Muscle of back (tissue), 3 donors: ENCODE measurements at regions not wholly inside any gene's neighbourhood (a gene's known extent, or its start where the extent isn't known, plus 50 kb on each side); places are given as distances from the start of the nearest gene placed in this dataset.
"Not testable (repeated sequence)": the region's sequence is repeated elsewhere in the genome, so short reads cannot be mapped to it uniquely, and the experiment has no call there.

Source experiments
- DNase-seq, 3 donors: peaks; one replicate each; pipeline versions ENCODE4 v3.0.0 to v3.0.0-alpha.2; 2013

DNA sequence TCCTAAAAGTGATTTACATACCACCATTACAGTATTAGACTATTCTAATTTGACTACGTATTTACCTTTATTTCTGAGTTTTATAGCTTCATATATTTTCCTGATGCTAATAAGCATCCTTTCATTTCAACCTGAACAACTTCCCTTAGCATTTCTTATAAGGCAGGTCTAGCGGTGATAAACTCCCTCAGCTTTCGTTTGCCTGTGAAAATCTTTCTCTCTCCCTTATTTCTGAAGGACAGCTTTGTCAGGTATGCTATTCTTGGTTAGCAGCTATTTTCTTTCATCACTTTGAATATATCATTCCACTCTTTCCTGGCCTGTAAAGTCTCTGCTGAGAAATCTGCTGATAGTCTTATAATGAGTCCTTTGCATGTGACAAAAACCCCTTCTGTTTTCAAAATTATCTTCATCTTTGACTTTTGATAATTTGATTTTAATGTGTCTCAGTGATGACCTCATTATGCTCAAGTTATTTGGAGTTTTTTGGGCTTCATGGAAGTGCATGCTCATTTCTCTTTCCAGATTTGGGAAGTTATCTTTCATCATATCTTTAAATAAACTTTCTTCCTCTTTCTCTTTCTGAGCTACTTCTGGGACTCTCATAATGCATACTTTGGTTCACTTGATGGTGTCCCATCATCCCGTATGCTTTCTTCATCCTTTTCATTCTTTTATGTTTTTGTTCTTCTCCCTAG is 285.4 kb upstream of the PMFBP1 start:
- DNase-seq: no peak

GRCh38 chr16:72455743-72456659 is 284.0 kb upstream of the PMFBP1 start:
- no peak for DNase-seq

DNA sequence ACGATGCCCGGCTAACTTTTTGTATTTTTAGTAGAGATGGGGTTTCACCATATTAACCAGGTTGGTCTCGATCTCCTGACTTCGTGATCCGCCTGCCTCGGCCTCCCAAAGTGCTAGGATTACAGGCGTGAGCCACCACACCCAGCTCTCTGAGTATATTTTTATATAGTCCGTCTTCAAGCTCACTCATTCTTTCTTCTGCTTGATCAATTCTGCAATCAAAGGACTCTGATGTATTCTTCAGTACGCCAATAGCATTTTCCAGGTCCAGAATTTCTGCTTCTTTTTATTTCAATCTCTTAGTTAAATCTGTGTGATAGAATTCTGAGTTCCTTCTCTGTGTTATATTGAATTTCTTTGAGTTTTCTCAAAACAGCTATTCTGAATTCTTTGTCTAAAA is 281.9 kb upstream of the PMFBP1 start:
- not testable (repeated sequence) for DNase-seq

DNA sequence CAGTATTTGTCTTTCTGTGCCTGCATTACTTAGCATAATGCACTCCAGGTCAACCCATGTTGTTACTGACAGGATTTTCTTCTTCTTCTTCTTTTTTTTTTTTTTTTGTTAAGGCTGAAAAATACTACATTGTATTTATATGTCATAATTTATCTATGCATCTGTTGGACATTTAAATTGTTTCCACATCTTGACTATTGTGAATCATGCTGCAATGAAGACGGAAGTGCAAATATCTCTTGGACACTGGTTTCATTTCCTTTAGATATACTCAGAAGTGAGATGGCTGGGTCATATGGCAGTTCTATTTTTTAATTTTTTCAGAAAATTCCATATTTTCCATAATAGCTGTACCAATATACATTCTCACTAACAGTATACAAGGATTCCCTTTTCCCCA is 272.7 kb upstream of the PMFBP1 start:
- no peak for DNase-seq

DNA sequence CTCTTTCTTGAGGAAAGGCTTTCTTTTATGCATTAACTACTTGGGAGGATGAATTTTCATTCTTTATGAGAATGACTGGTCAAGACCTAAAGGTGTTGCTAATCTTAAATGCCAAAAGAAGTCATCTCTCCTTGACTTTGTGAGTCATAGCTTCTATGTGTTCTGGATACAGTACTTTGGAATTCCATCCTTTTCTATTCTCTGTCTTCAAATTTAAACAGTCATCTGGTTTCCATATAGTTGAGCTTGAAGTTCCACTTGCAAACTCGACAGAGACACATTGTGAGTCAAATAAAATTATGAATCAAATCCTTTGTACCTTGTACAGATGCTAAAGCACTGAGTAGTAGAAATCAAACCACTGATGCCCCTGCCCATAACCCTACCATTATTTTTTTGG is 271.9 kb upstream of the PMFBP1 start:
- DNase-seq: no peak

DNA sequence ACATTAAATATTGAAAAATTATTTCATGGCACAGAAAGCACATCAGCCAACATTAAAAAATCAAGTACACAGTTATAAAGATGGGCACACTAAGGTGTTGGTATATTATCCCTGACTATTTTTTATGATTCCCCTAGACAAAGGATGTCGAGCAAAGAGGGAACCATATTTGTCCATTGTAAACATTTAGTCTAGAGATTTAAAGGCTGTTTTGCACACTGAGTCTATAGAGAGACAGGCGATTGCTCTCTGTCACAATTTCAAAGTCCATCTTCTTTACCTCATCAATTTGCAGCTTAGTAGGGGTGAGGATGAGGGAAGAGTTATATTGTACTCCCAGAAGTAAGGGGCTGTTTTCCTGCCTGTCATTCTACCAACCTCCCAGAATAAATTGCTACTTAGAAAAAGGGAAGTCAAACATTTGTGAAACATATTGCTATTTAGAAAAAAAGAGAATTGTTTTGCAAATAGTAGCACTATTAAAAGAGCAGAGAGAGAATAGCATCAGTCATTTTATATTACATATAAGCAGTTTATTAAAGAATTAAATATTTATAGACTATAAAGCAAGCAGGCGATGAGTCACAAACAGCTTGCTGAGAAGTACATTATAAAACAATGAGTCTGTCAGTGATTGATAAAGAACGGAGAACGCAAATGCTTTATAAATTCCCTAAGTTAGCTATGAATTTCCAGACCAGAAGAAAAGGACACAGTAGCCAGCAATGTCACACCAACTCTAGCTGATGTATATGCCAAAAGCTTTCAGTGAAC is 270.6 kb upstream of the PMFBP1 start:
- no peak for DNase-seq

GRCh38 chr16:72437891-72438290 is 265.9 kb upstream of the PMFBP1 start:
- DNase-seq: no peak

GRCh38 chr16:72434159-72434558 is 262.2 kb upstream of the PMFBP1 start:
- no peak for DNase-seq

GRCh38 chr16:72430121-72430520 is 258.2 kb upstream of the PMFBP1 start:
- DNase-seq: no peak

GRCh38 chr16:72429671-72430081 is 257.7 kb upstream of the PMFBP1 start:
- DNase-seq: no peak

DNA sequence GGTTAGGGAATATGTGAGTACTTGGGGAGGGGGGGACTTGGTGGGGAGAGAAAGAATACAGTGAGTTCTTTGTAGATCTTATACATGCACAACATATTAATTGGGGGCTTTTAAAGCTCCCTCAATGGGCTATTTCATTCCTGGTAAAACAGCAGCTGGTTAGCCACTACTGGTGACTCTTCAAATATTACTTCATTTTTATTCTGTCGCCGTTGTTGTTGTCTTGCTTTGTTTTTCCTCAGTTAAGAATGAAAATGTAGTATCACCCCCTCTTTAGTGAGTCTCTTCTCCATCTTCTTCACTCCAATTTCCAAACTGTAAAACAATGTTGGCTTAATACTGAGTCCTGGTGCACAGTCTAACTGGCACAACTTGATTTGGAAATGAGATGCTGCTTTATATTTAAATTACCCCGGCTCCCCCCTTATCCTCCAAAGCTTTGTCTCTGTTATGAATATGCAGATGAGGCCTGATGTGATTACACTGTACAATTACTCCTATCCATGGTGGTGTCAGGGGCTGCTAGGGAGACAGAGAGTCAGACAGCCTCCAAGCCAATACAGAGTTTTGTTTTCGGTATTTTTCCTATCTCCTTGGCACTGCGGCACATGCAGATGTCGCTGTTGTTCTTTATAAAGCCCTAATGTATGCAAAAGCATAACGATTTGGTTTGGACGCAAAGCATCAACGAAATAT is 256.9 kb upstream of the PMFBP1 start:
- no peak for DNase-seq

DNA sequence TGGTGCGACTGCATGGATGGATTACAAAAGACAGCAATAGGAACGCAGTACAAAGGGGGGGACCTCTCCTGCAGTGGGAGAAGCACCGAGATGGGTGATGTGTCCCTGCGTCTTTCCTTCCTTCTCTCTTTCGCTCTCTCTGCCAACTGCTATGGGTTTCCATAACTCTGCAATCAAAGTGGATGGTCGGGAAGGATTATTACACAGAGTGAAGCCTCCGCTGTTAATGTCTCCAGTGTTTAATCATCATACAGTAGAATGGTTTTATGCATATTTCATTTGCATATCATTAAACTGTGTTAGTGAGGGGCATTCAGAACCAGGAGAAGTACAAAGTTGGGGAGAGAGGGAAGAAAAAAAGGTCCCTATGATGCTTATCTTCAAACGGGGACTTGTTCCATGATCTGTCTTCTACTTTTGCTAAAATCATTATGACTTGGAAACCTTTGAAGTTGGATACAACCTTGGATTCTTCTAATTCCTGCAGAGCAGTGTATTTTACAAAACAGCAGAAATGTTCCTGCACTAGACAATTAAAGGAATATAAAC is 255.9 kb upstream of the PMFBP1 start:
- DNase-seq: no peak

- no peak for DNase-seq
Observed at GRCh38 chr16:72427051-72427782, 255.3 kb upstream of the PMFBP1 start.

DNA sequence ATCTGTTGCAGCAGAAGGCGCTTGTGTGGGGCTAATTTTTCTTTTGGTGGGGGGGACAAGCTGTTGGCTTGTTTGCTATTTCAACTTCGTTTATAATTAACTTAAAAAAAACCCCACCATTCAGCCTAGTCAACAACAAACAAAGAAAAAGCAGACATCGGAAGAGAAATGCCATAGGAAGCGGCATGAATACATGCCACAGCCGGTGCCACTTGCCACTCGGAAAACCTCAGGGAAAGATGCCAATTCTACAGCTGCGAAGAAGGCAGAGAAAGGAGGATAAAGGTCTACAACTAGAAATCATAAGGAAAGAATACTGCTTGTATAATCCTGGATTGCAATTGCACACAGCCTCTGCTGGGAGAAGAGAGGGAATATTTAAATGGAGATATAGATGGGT is 254.4 kb upstream of the PMFBP1 start:
- DNase-seq: no peak

DNA sequence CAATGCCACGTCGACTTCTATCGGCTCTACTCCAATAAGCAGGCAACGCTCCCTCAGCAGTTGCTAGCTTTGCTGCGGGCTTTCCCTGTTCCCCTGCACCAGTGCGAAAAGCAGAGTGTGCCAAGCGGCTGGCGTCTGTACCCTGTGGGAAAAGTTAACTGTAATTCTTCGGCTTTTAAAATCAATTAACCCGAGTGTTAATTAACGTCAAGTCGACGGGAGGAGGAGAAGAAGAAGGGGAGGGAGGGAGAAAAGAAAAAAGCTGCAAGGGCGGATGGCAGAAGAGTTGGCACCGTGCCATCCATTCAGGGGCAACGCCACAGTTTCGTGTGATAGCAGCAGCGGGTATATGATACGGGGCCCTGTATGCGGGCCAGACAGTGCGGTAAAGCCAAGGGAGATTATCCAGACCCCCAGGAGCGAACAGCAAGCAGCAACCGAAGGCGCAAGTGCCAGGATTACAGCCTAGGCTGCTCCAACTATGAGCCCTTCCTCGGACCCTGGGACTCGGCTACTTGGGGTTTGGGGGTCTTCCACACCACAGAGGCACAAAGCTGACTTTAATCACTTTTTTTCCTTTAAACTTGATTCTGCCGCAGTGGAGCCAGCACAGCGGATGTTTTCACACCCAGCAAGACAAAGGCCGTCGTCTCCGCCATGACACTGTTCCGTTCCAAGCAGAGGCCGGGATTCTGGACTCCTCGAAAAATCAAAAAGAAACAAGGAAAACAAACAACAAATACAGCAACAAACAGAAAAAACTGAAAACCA is 253.8 kb upstream of the PMFBP1 start:
- no peak for DNase-seq

DNA sequence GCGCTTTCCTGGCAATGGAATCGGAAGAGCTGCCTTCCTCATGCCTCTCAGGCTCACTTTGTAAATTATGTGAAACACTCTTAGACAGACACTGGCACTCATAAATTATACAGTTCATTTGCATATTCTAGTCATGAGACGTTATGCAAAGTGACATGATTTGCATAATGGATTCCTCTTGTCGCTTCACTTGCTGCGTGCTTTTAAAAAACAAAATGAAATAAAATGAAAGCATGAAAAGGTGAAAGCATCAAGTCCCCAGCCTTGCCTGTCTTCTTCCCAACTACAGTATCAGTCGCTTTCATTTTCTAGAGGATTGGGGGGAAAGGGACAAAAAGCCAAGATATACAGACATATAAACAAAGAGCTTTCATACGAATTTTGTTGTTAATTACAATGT is 252.8 kb upstream of the PMFBP1 start:
- DNase-seq: no peak

DNA sequence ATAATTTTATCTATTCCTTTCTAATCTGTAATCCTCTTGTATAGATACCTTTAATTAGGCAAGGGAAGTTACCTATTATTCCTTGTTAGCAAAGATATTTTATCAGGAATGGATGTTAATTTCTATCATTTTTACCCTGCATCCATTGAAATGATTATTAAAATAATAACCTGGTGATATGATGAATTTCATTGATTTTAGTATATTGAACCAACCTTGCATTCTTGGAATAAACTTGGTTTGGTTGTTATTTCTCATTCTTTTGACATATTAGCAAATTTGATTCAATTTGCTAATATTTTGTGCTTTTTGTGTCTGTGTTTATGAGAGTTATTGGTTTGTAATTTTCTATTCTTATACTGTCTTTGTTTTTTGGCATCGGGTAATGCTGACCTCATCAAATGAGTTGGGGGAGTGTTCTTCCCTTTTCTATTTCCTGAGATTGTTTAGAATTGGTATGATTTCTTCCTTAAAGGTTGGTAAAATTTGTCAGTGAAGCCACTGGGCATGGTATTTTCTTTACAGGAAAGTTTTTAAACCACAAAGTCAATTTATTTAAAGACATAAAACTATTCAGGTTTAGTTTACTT is 250.4 kb upstream of the PMFBP1 start:
- no peak for DNase-seq

GRCh38 chr16:72419638-72420037 is 247.7 kb upstream of the PMFBP1 start:
- no peak for DNase-seq

- no peak for DNase-seq
Observed at GRCh38 chr16:72415379-72415778, 243.4 kb upstream of the PMFBP1 start.

DNA sequence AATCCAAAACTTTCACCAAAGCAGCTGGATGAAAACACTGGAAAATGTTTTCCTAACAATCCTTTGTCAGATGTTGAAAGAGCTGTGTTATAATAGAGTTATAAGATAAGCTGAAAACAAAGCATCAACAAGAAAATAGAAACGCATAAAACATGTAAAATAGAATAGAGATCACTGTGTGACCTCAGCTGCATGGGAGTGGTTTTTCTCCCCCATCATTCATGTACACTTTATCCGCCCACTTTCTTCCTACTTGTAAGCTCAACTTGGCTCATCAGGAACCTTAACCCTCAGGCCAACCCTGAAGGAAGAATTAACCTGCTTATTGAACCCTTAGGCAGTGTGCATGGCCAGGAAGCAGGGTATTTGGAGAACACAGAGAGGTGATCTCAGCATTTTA is 238.5 kb upstream of the PMFBP1 start:
- no peak for DNase-seq
